CD4-positive, alpha-beta memory T cell (primary cell): ENCODE measurements at regions not wholly inside any gene's neighbourhood (a gene's known extent, or its start where the extent isn't known, plus 50 kb on each side); places are given as distances from the start of the nearest gene placed in this dataset.
A peak's percentile ranks its signal among the peaks of the same experiment; 100 is the strongest.

Source experiments
- CTCF ChIA-PET: fragments of 350-600 bp; sonication (Branson Sonifier 250); formaldehyde crosslinking; loops from one replicate; lab custom pipeline; 2021; ENCODE audit warnings: inconsistent platforms; ENCODE audit not compliant: partially characterized antibody; lab: Charles Lee
- POLR2A ChIA-PET: fragments of 350-600 bp; sonication (Branson Sonifier 250); formaldehyde crosslinking; loops from one replicate; lab custom pipeline; 2021; ENCODE audit not compliant: partially characterized antibody; lab: Charles Lee
- DNase-seq, 5 donors: peaks; one replicate each; pipeline versions ENCODE4 v3.0.0 to v3.0.0-alpha.2; 2020 to 2022; ENCODE audit warnings: mixed read lengths in 1 of 5
- H3K27ac ChIP-seq: one replicate; pipeline ENCODE4 v1.7.0; 2013; ENCODE audit warnings: low read depth, low read length
- H3K27me3 ChIP-seq: 2 replicates; pipeline ENCODE4 v1.7.0; 2013; ENCODE audit warnings: mild to moderate bottlenecking, low read length, moderate library complexity; ENCODE audit not compliant: insufficient read depth
- H3K36me3 ChIP-seq: 2 replicates; pipeline ENCODE4 v1.7.0; 2013; ENCODE audit warnings: mild to moderate bottlenecking, low read length, moderate library complexity; ENCODE audit not compliant: insufficient read depth
- H3K4me1 ChIP-seq: 2 replicates; pipeline ENCODE4 v1.7.0; 2013; ENCODE audit warnings: mild to moderate bottlenecking, low read length, moderate library complexity; ENCODE audit not compliant: insufficient read depth
- H3K4me3 ChIP-seq, 2 donors: one replicate each; pipeline ENCODE4 v1.7.0; 2013; ENCODE audit warnings: low read length in 2 of 2, mild to moderate bottlenecking in 1 of 2
- H3K9me3 ChIP-seq, 2 donors: one replicate each; pipeline ENCODE4 v1.7.0; 2013; ENCODE audit warnings: low read length in 2 of 2, control low read depth in 1 of 2; ENCODE audit not compliant: control insufficient read depth in 1 of 2
- H3K27ac Mint-ChIP-seq, 7 donors: one replicate each; pipeline ENCODE4 v1.8.0; 2020 to 2021; ENCODE audit warnings: mixed read lengths in 7 of 7, mild to moderate bottlenecking in 6 of 7, inconsistent platforms in 3 of 7, moderate library complexity in 3 of 7
- H3K27me3 Mint-ChIP-seq, 2 donors: one replicate each; pipeline ENCODE4 v1.8.0; 2020 to 2021; ENCODE audit warnings: mixed read lengths in 2 of 2
- H3K36me3 Mint-ChIP-seq, 2 donors: one replicate each; pipeline ENCODE4 v1.8.0; 2020 to 2021; ENCODE audit warnings: mixed read lengths in 2 of 2, inconsistent platforms in 1 of 2, mild to moderate bottlenecking in 1 of 2
- H3K4me1 Mint-ChIP-seq, 4 donors: one replicate each; pipeline ENCODE4 v1.8.0; 2020 to 2021; ENCODE audit warnings: mixed read lengths in 4 of 4, mild to moderate bottlenecking in 1 of 4
- H3K4me3 Mint-ChIP-seq, 8 donors: one replicate each; pipeline ENCODE4 v1.8.0; 2020 to 2021; ENCODE audit warnings: mixed read lengths in 8 of 8, mild to moderate bottlenecking in 7 of 8, moderate library complexity in 6 of 8, inconsistent platforms in 3 of 8
- H3K9me3 Mint-ChIP-seq, 8 donors: one replicate each; pipeline ENCODE4 v1.8.0; 2020 to 2021; ENCODE audit warnings: mixed read lengths in 8 of 8, mild to moderate bottlenecking in 5 of 8, inconsistent platforms in 3 of 8, moderate library complexity in 1 of 8
- intact Hi-C: fragments of 100-400 bp; cut with micrococcal nuclease; formaldehyde crosslinking; loops from one replicate; pipeline ENCODE4 v1.15.1; 2023

DNA sequence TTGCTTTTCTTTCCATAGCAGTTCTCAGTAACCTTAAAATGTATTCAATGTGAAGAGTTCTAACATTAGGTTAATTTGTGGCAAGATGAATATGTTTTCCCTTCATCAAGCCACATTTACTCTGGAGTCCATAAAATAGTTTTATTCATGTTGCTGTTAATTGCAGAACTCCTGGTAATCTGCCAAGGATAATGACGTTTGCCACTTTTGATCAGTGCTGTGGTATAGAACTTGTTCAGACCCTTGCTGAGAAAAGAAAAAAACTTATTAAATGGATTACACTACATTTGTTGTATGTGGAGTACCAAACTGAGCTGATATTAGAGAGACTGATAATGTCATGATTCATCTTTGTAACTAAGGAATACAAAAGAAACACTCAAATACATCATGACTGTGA is 212.4 kb upstream of the DMAC1 start:
- H3K27me3 ChIP-seq: no peaks in the 10 kb centered on the region

DNA sequence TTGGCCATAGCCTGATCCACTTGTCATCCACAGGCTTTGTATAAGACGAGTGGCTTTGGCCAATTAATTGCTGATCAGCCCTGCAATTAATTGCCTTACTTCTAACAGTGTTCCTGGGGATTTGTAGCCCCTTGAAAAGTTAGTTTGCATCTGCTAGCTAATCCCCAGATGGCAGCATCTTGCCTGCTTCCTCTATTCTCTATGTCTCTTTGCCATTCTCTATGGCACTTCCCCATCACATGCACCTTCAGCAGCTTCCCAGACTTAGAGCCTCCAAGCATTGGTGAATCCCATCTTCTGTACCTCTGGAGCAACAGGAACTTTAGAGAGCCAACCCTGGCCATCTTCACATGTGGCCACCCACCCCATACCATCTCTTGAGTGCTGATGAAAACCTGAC is 197.0 kb upstream of the DMAC1 start:
- Mint-ChIP-seq H3K4me1 (peaks cover 0 to 3% (median 0%) of the 10 kb centered on the region in 4 donors), H3K27ac (no peak overlapping the region), H3K27me3 (no peaks in the 10 kb centered on the region), H3K9me3 (peaks cover 0 to 2% (median 0%) of the 10 kb centered on the region in 8 donors), H3K36me3 (no peaks in the 10 kb centered on the region), H3K4me3 (no peak overlapping the region)
- Histone ChIP-seq H3K4me3 (no peak overlapping the region), H3K36me3 (no peaks in the 10 kb centered on the region), H3K27ac (no peak overlapping the region), H3K27me3 (no peaks in the 10 kb centered on the region), H3K9me3 (no peaks in the 10 kb centered on the region), H3K4me1 (no peaks in the 10 kb centered on the region)
- intact Hi-C loops: no loop called here
- CTCF ChIA-PET: no interaction called here
- POLR2A ChIA-PET: no interaction called here
- no peak for DNase-seq

More for the DNA sequence above, 212.4 kb upstream of the DMAC1 start:
- Mint-ChIP-seq H3K27me3 (peaks cover under 1 to 1% of the 10 kb centered on the region in 2 donors), H3K4me3 (no peak overlapping the region), H3K36me3 (no peaks in the 10 kb centered on the region), H3K27ac (no peak overlapping the region), H3K4me1 (no peaks in the 10 kb centered on the region), H3K9me3 (peaks cover 0 to 6% (median 0%) of the 10 kb centered on the region in 8 donors)
- ChIA-PET POLR2A (no interaction called here), CTCF (no interaction called here)
- H3K4me1 ChIP-seq: no peaks in the 10 kb centered on the region
- intact Hi-C loops: loop anchor here (5.0 kb wide), 1 partner anchor 35 kb away; no protein-coding TSS in a partner anchor
- DNase-seq: no peak
- H3K36me3 ChIP-seq: no peaks in the 10 kb centered on the region
- H3K9me3 ChIP-seq: no peaks in the 10 kb centered on the region
- no peak overlapping the region for H3K4me3 ChIP-seq
- no peak overlapping the region for H3K27ac ChIP-seq

DNA sequence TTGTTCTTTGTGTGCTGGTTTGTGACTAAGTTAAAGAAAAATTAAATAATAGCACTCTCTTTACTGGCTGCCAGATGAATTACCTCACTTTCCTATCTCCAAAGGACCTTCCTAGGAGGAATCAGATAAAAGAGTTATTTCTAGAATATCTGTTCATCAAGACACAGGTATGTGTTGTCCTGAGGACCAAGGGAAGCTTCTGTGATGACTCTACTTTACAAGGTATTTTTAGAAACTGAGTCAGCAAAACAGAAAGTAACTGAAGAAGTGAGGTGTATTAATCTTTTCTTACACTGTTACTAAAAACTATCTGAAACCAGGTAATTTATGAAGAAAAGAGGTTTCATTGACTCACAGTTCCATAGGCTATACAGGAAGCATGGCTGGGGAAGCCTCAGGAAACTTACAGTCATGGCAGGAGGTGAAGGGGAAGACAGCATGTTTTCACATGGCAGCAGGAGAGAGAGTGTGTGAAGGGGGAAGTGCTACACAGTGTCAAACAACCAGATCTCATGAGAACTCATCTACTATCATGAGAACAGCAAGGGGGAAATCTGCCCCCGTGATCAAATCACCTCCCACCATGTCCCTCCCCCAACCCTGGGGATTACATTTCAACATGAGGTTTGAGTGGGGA is 189.2 kb upstream of the DMAC1 start:
- no peak for DNase-seq
- H3K4me1 Mint-ChIP-seq: peaks cover 0 to 5% (median under 1%) of the 10 kb centered on the region in 4 donors
- intact Hi-C loops: no loop called here
- no peaks in the 10 kb centered on the region for H3K9me3 ChIP-seq
- H3K27ac Mint-ChIP-seq: no peak overlapping the region
- no peaks in the 10 kb centered on the region for H3K36me3 ChIP-seq
- no peaks in the 10 kb centered on the region for H3K4me1 ChIP-seq
- no peaks in the 10 kb centered on the region for H3K9me3 Mint-ChIP-seq
- no peaks in the 10 kb centered on the region for H3K27me3 ChIP-seq
- no peak overlapping the region for H3K4me3 ChIP-seq
- no peak overlapping the region for H3K27ac ChIP-seq
- ChIA-PET CTCF (interaction anchor here (1.0 kb wide), 1 partner anchor 35 kb away, joined by 3 read pairs; no protein-coding TSS in a partner anchor), POLR2A (no interaction called here)
- H3K27me3 Mint-ChIP-seq: peaks cover 3 to 4% of the 10 kb centered on the region in 2 donors
- no peaks in the 10 kb centered on the region for H3K36me3 Mint-ChIP-seq
- H3K4me3 Mint-ChIP-seq: peak overlapping the region in 1 of 8 donors; percentile 38

DNA sequence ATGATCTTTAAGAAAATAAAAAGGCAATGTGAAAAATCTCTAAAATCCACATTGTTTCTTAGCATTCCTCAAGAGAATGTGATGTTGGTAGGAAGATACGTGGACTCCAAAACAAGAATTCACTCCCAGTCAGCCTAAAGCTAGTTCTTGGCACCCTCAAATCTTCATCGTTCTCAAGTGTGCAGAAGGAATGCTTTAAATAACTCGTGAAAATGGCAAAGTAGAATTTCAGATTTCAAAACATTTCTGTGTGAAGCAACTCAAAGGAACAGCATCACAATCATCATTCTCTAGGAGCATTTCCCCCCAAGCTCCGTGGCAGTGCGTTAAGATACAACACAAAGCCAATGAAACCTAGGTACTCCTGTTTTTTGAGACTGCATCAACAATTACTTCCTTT is 185.1 kb upstream of the DMAC1 start:
- Histone ChIP-seq H3K27me3 (no peaks in the 10 kb centered on the region), H3K27ac (no peak overlapping the region), H3K36me3 (no peaks in the 10 kb centered on the region), H3K4me1 (peaks cover 28% of the 10 kb centered on the region), H3K4me3 (no peak overlapping the region), H3K9me3 (no peaks in the 10 kb centered on the region)
- ChIA-PET CTCF (no interaction called here), POLR2A (no interaction called here)
- intact Hi-C loops: no loop called here
- Mint-ChIP-seq H3K36me3 (peaks cover 0 to 4% of the 10 kb centered on the region in 2 donors), H3K27me3 (peaks cover 0 to 1% of the 10 kb centered on the region in 2 donors), H3K4me1 (peaks cover 13 to 31% (median 28%) of the 10 kb centered on the region in 4 donors), H3K27ac (no peak overlapping the region), H3K4me3 (no peak overlapping the region), H3K9me3 (no peaks in the 10 kb centered on the region)
- DNase-seq: no peak

DNA sequence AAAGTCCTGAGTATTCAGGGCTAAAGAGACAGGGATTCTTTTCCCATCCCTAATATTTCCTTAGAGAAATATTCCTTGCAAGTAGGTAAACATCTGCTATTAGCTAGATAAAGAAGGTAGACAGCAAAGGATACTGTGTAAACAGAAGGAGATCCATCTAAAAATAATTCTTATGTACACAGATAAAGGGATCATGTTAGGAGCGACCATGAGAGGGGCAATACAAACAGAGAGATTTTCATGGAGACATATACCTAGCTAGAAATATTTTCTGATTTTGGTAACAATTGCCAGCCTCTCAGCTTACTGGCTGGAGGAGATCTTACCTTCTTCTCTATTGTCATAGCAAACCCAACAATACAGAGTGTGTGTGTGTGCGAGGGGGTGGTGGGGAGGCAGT is 184.6 kb upstream of the DMAC1 start:
- Histone ChIP-seq H3K27me3 (no peaks in the 10 kb centered on the region), H3K9me3 (no peaks in the 10 kb centered on the region), H3K27ac (no peak overlapping the region), H3K4me1 (peaks cover 28% of the 10 kb centered on the region), H3K36me3 (no peaks in the 10 kb centered on the region), H3K4me3 (no peak overlapping the region)
- intact Hi-C loops: no loop called here
- H3K27me3 Mint-ChIP-seq: peaks cover 0 to 1% of the 10 kb centered on the region in 2 donors
- H3K9me3 Mint-ChIP-seq: no peaks in the 10 kb centered on the region
- H3K4me1 Mint-ChIP-seq: peaks cover 13 to 31% (median 28%) of the 10 kb centered on the region in 4 donors
- POLR2A ChIA-PET: no interaction called here
- no peak for DNase-seq
- CTCF ChIA-PET: no interaction called here
- H3K36me3 Mint-ChIP-seq: peaks cover 0 to 4% of the 10 kb centered on the region in 2 donors
- no peak overlapping the region for H3K4me3 Mint-ChIP-seq
- H3K27ac Mint-ChIP-seq: peak overlapping the region in 1 of 7 donors; percentile 11

DNA sequence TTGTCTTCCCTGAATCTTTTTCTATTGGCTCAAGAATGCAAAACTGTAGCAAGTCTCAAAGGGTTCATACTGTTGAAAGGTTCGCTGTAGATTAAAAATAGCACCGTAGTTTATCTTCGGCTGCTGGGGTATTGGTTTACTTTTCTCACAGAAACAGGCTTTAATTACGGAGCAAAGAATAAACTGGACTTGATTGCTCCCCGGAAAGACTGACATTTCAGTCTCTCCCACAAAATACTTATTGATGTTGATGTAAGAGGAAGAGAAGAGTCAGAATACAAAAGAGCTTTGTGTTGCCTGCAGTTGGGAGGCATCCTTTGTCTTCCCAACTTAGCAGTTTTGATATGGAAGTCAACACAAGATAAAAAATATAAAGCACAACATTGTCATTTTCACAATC is 183.9 kb upstream of the DMAC1 start:
- no peak overlapping the region for H3K4me3 ChIP-seq
- peak overlapping the region in 3 of 8 donors; percentile 2 to 83 (median 18) for H3K4me3 Mint-ChIP-seq

DNA sequence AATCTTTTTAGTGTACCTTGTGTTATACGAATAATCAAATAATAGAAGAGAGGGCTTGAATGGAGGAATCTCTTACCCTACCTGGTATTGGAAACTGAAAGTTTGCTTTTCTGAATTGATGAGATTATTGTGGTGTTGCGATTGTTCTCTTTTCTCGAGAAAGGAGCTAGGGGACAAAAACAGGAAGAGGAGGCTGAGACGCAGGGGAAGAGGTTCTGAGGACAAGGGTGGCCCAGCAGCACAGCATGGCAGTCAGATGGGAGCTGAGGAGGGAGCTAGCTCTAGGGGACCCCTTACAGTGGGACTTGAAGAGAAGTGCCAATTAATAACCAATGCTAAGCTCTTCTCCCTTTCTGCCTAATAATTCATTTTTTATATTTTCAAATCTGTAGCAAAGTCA is 183.3 kb upstream of the DMAC1 start:
- no peak for DNase-seq
- Histone ChIP-seq H3K36me3 (no peaks in the 10 kb centered on the region), H3K4me1 (peaks cover 37% of the 10 kb centered on the region), H3K27me3 (no peaks in the 10 kb centered on the region), H3K27ac (no peak overlapping the region), H3K4me3 (no peak overlapping the region), H3K9me3 (no peaks in the 10 kb centered on the region)
- intact Hi-C loops: no loop called here
- no peaks in the 10 kb centered on the region for H3K9me3 Mint-ChIP-seq
- peak overlapping the region in 6 of 7 donors; percentile 0 to 92 (median 82) for H3K27ac Mint-ChIP-seq
- peaks cover 0 to 4% of the 10 kb centered on the region in 2 donors for H3K36me3 Mint-ChIP-seq
- peaks cover 15 to 41% (median 35%) of the 10 kb centered on the region in 4 donors for H3K4me1 Mint-ChIP-seq
- POLR2A ChIA-PET: interaction anchor here (0.8 kb wide), 1 partner anchor 15 kb away, joined by 3 read pairs; no protein-coding TSS in a partner anchor
- CTCF ChIA-PET: interaction anchor here (0.9 to 1.5 kb wide), 3 partner anchors 12 to 47 kb away, joined by 3 read pairs; no protein-coding TSS in a partner anchor
- peak overlapping the region in 7 of 8 donors; percentile 49 to 83 (median 73) for H3K4me3 Mint-ChIP-seq
- no peaks in the 10 kb centered on the region for H3K27me3 Mint-ChIP-seq

More for the DNA sequence above, 183.9 kb upstream of the DMAC1 start:
- H3K4me1 ChIP-seq: peaks cover 31% of the 10 kb centered on the region
- H3K27me3 Mint-ChIP-seq: no peaks in the 10 kb centered on the region
- CTCF ChIA-PET: interaction anchor here (1.4 to 1.5 kb wide), 2 partner anchors 12 to 15 kb away, joined by 3 read pairs; no protein-coding TSS in a partner anchor
- no peaks in the 10 kb centered on the region for H3K9me3 Mint-ChIP-seq
- H3K9me3 ChIP-seq: no peaks in the 10 kb centered on the region
- H3K4me1 Mint-ChIP-seq: peaks cover 13 to 35% (median 30%) of the 10 kb centered on the region in 4 donors
- H3K27ac Mint-ChIP-seq: no peak overlapping the region
- no peaks in the 10 kb centered on the region for H3K36me3 ChIP-seq
- intact Hi-C loops: no loop called here
- H3K36me3 Mint-ChIP-seq: peaks cover 0 to 4% of the 10 kb centered on the region in 2 donors
- POLR2A ChIA-PET: interaction anchor here (0.8 kb wide), 1 partner anchor 16 kb away, joined by 3 read pairs; no protein-coding TSS in a partner anchor
- H3K27ac ChIP-seq: no peak overlapping the region
- H3K27me3 ChIP-seq: no peaks in the 10 kb centered on the region
- no peak for DNase-seq
